GM12873 (cell line): ENCODE measurements at regions not wholly inside any gene's neighbourhood (a gene's known extent, or its start where the extent isn't known, plus 50 kb on each side); places are given as distances from the start of the nearest gene placed in this dataset.

Source experiments
- TF ChIP-seq, protein P1 (sequence below): IDR thresholded peaks from 2 replicates; pipeline ENCODE4 v1.5.1; 2012; ENCODE audit warnings: low read depth, mild to moderate bottlenecking, moderate library complexity, low read length, control low read depth; ENCODE audit not compliant: insufficient read depth; ENCODE audit errors: missing control alignments

DNA sequence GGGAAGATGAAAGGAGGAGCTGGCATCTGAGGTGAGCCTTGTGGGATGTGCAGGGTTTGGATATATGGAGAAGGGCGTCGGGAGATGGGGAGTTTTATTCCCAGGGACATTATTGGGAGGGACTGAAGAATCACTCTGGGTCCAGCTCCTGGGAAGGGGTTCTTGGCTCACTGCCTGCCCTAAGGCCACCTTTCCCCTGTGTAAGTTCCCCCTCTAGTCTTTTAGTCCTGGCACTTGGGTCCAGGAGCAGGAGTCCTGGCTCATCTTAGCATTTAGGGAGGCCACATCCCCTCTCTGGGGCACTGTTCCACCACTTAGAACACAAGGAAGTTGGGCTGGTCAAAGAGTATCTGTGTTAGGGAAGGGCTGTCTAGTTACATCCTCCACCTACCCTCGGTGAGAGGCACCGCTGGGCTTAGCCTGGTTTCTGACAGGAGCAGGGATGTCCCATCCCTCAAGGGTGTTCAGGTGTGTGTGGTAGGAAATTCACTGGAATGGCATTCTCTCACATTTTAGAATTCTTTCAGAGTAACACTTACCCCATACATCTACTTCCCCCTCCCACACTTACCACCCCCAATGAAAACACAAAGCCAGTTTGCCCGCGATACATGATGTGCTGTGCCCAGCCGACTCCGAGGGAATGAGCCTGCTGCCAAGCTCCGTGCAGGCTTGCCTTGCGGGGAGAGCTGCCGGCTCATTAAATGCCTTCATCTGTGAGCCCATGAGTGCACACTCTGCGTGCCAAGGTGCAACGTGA is 86.7 kb downstream of the FAM43A start:
- TF ChIP-seq, protein P1, sequence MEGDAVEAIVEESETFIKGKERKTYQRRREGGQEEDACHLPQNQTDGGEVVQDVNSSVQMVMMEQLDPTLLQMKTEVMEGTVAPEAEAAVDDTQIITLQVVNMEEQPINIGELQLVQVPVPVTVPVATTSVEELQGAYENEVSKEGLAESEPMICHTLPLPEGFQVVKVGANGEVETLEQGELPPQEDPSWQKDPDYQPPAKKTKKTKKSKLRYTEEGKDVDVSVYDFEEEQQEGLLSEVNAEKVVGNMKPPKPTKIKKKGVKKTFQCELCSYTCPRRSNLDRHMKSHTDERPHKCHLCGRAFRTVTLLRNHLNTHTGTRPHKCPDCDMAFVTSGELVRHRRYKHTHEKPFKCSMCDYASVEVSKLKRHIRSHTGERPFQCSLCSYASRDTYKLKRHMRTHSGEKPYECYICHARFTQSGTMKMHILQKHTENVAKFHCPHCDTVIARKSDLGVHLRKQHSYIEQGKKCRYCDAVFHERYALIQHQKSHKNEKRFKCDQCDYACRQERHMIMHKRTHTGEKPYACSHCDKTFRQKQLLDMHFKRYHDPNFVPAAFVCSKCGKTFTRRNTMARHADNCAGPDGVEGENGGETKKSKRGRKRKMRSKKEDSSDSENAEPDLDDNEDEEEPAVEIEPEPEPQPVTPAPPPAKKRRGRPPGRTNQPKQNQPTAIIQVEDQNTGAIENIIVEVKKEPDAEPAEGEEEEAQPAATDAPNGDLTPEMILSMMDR = no peak

DNA sequence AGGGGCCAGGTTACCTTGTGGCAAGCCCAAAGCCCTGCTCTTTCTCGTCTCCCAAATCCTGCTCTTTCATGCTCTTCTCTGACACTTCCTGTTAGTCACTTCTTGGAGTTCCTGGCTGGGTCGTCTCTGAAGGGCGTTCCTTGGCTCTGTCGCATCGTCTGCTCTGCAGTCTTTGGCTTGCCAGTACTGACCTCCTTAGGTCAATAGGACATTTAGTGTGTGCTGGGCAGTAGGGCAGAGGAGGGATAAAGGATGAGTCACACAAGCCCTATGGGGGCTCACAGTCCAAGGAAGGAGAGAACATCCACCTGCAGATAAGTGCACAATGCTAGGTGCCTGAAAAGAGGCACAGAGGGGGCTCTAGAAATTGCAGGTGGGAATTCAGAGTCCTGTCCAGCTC is 87.5 kb downstream of the FAM43A start:
- TF ChIP-seq, protein P1 = no peak

- TF ChIP-seq, protein P1 = no peak
Measured at GRCh38 chr3:194773771-194774455, 88.2 kb downstream of the FAM43A start.

GRCh38 chr3:194775266-194775665 is 89.6 kb downstream of the FAM43A start:
- TF ChIP-seq, protein P1 = no peak

GRCh38 chr3:194775731-194776130 is 90.0 kb downstream of the FAM43A start:
- TF ChIP-seq, protein P1 = no peak

- TF ChIP-seq, protein P1 = no peak
Measured at GRCh38 chr3:194777729-194778128, 92.0 kb downstream of the FAM43A start.

- TF ChIP-seq, protein P1 = no peak
Measured at GRCh38 chr3:194779729-194780224, 94.1 kb downstream of the FAM43A start.
